HL-60/S4 (cell line): ENCODE measurements at regions not wholly inside any gene's neighbourhood (a gene's known extent, or its start where the extent isn't known, plus 50 kb on each side); places are given as distances from the start of the nearest gene placed in this dataset.
"Not testable (repeated sequence)": the region's sequence is repeated elsewhere in the genome, so short reads cannot be mapped to it uniquely, and the experiment has no call there.

ENCODE experiments used
- in situ Hi-C: fragments of 300-500 bp; cut with MboI; formaldehyde crosslinking; loops from 2 replicates; pipeline ENCODE4 v1.14.3; 2022; ENCODE audit warnings: low sequenced_read_pairs

DNA sequence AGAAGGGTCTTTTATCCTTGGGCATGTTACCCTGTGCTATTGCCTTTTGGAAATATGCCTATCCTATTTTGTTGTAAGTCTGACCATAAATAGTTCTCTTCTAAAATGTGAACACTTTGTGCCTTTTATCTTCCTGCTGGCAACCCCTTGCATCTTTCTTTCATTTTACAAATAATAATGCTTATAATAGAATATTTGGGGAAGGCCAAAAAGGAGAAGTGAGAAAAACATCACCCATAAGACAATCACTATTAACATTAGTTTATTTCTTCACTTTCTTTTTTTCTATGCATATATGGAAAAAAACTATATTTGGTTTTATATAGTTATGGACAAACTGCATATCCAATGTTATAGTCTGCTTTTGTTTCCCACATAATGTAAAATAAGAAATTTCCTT lies 64.9 kb upstream of the GBA3 start:
- in situ Hi-C loops, result not testable (repeated sequence)

DNA sequence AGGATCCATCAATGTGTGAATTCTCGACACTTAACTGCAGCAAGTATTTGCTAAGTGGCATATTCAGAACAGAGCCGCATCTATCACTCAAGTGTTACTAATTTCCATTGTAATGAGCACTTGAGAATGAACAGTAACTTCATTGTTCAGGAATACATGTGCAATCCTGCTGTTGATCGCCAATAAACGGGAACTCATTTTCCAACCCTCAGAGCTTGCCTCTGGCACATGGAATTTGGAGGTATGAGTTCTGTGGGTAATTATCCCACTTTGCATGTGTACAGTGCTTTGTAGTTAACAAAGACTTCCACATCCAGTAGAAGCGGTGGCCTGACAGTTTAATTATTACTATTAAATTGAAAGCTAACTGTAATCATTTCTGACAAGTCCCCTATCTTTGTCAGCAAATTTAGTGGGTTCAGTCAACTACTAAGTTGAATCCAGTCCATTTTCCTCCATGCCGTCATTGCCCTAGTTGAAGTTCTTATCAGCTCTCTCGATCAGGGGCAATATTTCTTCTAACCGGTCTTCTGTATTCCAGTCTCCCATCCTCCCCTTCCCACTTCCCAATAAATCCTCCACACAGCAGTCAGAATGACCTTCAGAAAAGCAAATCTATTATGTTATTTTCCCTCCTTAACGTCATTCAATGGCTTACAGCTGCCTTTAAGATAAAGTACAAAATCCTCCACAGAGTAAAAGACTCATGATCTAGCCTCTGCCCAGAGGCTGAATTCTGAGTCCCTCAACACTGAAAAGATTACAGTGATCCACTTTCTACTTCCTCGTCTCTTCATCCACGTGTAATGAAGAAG lies 62.4 kb upstream of the GBA3 start:
- in situ Hi-C loops, result not testable (repeated sequence)

DNA sequence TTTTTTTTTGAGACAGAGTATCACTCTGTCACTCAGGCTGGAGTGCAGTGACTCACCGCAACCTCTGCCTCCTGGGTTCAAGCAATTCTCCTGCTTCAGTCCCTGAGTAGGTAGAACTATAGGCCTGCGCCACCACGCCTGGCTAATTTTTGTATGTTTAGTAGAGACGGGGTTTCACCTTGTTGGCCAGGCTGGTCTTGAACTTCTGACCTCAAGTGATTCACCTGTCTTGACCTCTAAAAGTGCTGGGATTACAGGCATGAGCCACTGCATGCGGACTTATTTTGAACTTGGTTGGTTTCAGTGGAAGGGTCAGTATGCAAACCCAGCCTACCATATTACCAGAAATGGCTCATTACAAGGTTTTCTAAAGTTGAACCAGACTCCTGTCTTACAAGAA lies 61.6 kb upstream of the GBA3 start:
- in situ Hi-C loops, result not testable (repeated sequence)

DNA sequence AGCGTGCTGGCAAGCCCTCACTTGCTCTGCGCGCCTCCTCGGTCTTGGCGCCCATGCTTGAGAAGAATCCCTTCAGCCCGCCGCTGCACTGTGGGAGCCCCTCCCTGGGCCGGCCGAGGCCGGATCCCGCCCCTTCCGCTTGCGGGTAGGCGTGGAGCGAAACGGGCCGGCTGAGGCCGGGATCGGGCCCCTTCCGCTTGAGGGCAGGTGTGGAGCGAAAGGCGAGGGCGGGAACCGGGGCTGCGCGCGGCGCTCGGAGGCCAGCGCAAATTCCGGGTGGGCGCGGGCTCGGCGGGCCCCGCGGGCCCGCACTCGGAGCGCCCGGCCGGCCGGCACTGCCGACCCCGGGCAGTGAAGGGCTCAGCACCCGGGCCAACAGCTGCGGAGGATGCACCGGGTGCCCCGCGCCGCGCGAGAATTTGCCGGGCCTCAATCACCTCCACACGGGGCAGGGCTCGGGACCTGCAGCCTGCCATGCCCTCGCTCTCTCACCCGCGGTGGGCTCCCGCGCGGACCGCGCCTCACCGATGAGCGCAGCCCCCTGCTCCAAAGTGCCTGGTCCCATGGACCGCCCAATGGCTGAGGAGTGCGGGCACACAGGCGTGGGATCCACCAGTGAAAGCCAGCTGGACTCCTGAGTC lies 58.1 kb upstream of the GBA3 start:
- in situ Hi-C loops, result no loop called here

DNA sequence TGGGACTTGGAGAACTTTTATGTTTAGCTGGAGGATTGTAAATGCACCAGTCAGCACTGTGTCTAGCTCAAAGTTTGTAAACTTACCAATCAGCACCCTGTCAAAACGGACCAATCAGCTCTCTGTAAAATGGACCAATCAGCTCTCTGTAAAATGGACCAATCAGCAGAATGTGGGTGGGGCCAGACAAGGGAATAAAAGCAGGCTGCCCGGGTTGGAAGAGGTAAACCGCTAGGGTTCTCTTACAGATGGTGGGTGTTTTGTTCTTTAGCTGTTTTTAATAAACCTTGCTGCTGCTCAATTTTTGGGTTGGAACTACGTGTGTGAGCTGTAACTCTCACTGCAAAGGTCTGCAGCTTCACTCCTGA lies 57.6 kb upstream of the GBA3 start:
- in situ Hi-C loops, result not testable (repeated sequence)

DNA sequence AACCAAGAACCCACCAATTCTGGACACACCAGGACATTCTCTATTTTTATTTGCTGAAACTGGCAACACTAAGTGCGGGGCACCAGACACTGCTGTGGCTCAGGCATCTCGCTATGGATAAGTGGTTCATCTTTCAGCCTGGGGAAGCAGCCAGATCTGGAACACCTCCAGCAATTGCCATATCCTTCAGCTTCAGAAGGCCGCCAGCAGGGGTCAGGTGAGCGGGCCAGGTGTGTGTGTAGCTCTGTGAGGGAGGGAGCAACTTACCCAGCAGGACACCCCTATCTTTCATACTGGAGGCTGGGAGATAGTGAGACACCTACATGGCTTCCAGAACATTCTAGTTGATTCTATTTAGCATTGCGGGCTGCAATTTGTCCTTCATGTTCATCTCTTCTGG lies 57.0 kb upstream of the GBA3 start:
- in situ Hi-C loops, result no loop called here

DNA sequence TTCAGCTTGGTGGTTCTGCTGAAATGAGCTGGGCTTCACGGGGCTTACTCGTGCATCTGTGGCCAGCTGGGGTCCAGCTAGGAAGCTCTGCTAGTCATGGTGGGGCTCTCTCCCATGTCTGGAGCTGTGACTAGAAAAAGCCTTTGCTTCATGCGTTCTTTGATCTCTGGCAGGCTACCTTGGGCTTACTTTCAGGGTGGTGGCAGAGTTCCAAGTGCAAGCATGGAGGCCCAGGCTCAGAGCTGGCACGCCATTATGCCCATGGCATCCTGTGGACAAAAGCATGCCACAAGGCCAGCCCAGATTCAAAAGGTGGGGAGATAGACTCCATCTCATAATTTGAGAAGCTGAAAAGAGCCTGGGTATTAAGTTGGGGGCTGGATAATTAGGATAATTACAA lies 55.4 kb upstream of the GBA3 start:
- in situ Hi-C loops, result no loop called here
